ENCODE measurements at regions not wholly inside any gene's neighbourhood (a gene's known extent, or its start where the extent isn't known, plus 50 kb on each side); places are given as distances from the start of the nearest gene placed in this dataset.
A peak's percentile ranks its signal among the peaks of the same experiment; 100 is the strongest.
"Not testable (repeated sequence)": the region's sequence is repeated elsewhere in the genome, so short reads cannot be mapped to it uniquely, and the experiment has no call there.

DNA sequence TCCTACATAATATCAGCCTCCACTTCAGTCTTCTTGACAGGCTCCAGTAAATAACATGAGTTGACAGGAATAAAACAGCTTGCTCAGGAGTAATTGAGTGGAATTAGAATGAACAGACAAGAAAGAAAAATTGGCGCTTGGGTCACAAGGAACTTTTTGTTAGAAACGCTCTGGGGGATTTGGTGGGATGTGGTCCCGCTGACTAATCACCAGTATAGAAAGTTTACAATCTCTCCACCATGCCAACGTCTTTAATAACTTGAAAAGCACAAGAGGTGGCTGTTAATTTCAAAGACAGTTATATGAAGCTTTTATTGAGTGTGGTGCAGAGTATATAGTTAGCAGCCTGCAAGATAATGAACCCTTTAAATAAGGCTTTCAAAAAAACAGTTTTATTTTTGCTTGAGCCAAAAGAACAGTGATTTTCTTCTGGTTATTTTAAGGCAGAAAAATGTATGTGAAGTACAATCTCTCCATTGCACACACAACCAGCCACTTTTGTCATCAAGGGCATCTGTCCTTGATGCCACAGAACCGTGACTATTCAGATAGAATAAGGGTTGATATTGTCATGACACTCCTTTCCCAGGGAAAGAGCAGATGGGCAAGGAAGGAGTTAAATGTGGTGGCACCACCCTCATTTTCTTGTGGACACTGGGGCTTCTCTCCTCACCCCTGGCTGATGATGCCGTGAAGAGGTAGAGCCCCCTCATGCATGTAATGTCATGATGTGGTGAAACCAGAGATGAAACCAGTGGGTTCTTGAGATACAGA, 102.9 kb upstream of the CDC42EP3 start:
- H3K27me3 ChIP-seq (ENCODE audit: control insufficient read depth, insufficient read depth, low read length); H3K36me3 ChIP-seq (ENCODE audit: insufficient read depth, low read length); H3K9me3 ChIP-seq (replicated peaks; ENCODE audit: low read length); H3K4me2 ChIP-seq (ENCODE audit: low read length); H3K4me3 ChIP-seq (ENCODE audit: low read length); H3K9ac ChIP-seq (ENCODE audit: low read depth, low read length): not testable (repeated sequence)
- H3K4me1 ChIP-seq (ENCODE audit: control insufficient read depth, insufficient read depth, low read length), result peaks cover 88% of the 10 kb centered on the region

DNA sequence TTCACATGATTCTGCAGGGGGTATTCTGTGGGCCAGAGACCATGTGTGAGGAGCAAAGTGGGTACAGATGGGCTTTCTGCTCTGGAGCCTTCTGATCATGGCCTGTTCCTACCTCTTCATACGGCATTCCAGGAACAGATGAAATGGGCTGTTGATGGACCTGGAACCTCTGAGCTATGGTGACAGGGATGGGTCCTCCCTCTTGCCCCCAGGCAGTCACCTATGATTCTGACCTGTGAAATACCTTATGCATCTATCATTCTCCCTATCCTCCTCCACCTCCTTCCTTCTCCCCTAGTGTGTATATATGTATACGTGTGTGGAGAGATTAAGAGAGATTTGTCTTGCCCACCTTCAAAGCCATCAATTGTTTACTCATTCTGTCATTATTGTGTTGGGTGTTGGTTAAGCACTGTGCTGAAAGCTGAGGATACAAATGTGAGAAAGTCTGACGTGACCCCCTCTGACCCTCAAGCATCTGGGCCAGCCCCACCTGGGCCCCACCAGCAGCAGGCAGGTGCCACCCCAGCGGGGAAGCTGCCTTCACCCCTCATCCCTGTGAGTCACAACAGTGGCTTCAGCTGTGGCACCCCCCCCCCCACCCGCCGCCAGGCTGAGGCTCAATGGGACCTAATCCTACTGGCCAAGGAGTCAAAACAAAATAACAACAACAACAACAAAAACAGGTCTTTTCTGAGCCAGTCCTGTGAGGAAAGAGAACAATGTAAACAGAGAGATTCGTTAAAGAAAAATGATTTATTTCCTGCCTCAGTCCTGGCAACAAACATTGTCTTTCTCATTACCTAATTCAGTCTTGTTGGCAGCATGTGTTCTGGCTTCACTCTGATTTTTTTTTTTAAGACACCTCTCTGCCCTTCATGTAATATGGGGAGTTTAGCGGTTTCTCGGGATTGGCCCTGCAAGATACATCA, 103.8 kb upstream of the CDC42EP3 start:
- H3K4me3 ChIP-seq (ENCODE audit: low read length), result no peak overlapping the region
- H3K9ac ChIP-seq (ENCODE audit: low read depth, low read length), result peak overlapping the region; percentile 68
- H3K4me1 ChIP-seq (ENCODE audit: control insufficient read depth, insufficient read depth, low read length), result peaks cover 89% of the 10 kb centered on the region
- H3K27me3 ChIP-seq (ENCODE audit: control insufficient read depth, insufficient read depth, low read length), result no peaks in the 10 kb centered on the region
- peak overlapping the region; percentile 55 for H3K4me2 ChIP-seq (ENCODE audit: low read length)
- H3K36me3 ChIP-seq (ENCODE audit: insufficient read depth, low read length), result no peaks in the 10 kb centered on the region
- H3K9me3 ChIP-seq (replicated peaks; ENCODE audit: low read length), result no peaks in the 10 kb centered on the region

DNA sequence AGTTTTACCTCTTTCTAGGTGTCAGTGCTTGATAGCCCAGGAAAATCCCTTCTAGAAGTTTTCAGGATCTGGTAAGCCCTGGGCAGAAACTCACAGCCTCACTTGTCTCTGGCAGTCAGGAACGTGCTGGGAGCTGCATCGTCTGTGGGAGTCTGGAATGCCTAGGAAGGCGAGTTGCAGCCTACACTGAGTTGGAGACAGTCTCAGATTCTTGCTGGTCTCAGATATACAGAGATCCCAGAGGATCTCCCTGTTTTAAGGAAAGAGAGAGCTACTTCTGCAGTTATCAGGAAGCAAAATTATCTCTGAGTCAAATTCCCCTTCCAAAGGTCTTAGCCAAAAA, 104.4 kb upstream of the CDC42EP3 start:
- H3K36me3 ChIP-seq (ENCODE audit: insufficient read depth, low read length), result no peaks in the 10 kb centered on the region
- H3K27me3 ChIP-seq (ENCODE audit: control insufficient read depth, insufficient read depth, low read length), result no peaks in the 10 kb centered on the region
- peak overlapping the region; percentile 55 for H3K4me2 ChIP-seq (ENCODE audit: low read length)
- no peak overlapping the region for H3K4me3 ChIP-seq (ENCODE audit: low read length)
- peaks cover 91% of the 10 kb centered on the region for H3K4me1 ChIP-seq (ENCODE audit: control insufficient read depth, insufficient read depth, low read length)
- H3K9me3 ChIP-seq (replicated peaks; ENCODE audit: low read length), result no peaks in the 10 kb centered on the region
- peak overlapping the region; percentile 68 for H3K9ac ChIP-seq (ENCODE audit: low read depth, low read length)

DNA sequence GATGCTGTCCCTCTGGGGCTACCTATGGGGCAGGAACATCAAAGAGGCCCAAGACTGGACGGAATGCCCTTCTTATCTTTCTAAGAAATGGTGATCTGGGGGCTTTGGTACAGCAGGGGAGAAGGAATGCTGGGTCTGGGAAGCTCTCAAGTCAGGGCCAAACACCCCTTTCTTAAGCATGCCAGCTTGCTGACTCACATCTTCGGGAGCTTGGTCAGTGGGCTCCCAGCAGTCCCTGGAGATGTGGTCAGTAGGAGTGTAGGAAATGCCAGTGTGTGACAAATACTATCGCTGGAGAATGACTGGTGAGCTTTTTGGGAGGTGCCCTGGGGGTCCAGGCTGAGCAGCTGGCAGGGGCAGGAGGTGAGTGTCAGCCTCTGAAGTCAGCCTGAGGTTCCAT, 105.0 kb upstream of the CDC42EP3 start:
- Histone ChIP-seq H3K9me3 (replicated peaks; ENCODE audit: low read length) (no peaks in the 10 kb centered on the region), H3K9ac (ENCODE audit: low read depth, low read length) (peak overlapping the region; percentile 68), H3K36me3 (ENCODE audit: insufficient read depth, low read length) (no peaks in the 10 kb centered on the region), H3K4me1 (ENCODE audit: control insufficient read depth, insufficient read depth, low read length) (peaks cover 91% of the 10 kb centered on the region), H3K27me3 (ENCODE audit: control insufficient read depth, insufficient read depth, low read length) (no peaks in the 10 kb centered on the region), H3K4me2 (ENCODE audit: low read length) (peak overlapping the region; percentile 55), H3K4me3 (ENCODE audit: low read length) (no peak overlapping the region)

DNA sequence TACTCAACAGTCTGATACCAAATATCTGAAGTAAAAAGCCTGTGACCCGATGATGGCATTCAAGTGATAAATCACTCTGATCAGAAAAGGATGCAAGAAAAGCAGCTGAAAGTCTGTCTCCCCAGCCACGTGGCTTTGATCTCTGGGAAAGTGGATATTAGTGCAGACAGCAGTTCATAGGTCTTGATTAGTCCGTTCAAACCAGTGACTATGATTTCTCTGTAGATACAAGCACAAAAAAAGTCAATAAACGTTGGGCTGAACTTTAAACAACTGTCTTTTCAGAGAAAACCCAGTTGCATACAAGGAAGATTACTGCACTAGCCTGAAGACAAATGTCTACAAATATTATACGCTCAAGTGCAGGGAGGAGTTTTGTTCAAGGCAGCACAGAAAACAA, 107.7 kb upstream of the CDC42EP3 start:
- Histone ChIP-seq H3K27me3 (ENCODE audit: control insufficient read depth, insufficient read depth, low read length) (no peaks in the 10 kb centered on the region), H3K9ac (ENCODE audit: low read depth, low read length) (no peak overlapping the region), H3K4me3 (ENCODE audit: low read length) (no peak overlapping the region), H3K36me3 (ENCODE audit: insufficient read depth, low read length) (no peaks in the 10 kb centered on the region), H3K4me2 (ENCODE audit: low read length) (no peak overlapping the region), H3K9me3 (replicated peaks; ENCODE audit: low read length) (no peaks in the 10 kb centered on the region), H3K4me1 (ENCODE audit: control insufficient read depth, insufficient read depth, low read length) (peaks cover 91% of the 10 kb centered on the region)

DNA sequence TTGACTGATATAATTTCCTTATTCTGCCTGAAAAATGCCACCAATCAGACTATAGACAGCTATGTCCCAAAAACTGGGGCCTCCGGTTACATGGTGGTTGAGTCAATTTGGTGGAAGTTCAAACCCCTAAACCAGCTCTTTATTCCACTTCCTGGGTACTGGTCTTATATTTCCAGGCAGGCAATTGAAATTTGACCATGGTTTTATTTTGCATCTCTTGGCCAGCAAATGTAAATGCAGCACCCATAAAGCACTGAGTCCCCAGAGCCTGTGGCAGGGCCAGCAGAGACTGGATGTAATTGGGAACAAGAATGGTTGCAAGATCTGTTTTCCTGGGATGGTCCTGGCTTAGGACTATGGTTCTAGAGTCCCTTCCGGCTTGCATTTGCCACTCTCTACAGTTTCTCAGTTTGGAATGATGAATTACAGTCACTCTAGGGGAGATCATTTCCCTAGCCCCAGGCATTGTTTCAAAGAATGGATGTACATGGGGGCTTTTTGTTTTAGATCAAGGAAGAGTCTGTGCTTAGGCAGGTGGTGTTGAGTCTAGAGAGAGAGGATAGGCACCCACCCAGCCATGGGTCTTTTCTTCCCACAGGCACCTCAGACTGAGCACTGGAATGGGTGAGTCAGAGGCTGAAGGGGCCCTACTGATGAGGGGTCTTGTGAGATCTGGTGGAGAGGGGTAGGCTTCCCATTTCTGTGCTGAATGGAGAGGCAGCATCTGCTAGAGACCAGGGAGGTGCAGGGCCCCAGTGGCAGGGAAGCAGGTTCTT, 108.4 kb upstream of the CDC42EP3 start:
- no peaks in the 10 kb centered on the region for H3K36me3 ChIP-seq (ENCODE audit: insufficient read depth, low read length)
- peak overlapping the region; percentile 12 for H3K9ac ChIP-seq (ENCODE audit: low read depth, low read length)
- peaks cover 92% of the 10 kb centered on the region for H3K4me1 ChIP-seq (ENCODE audit: control insufficient read depth, insufficient read depth, low read length)
- H3K4me3 ChIP-seq (ENCODE audit: low read length), result no peak overlapping the region
- H3K9me3 ChIP-seq (replicated peaks; ENCODE audit: low read length), result no peaks in the 10 kb centered on the region
- H3K4me2 ChIP-seq (ENCODE audit: low read length), result peak overlapping the region; percentile 50
- no peaks in the 10 kb centered on the region for H3K27me3 ChIP-seq (ENCODE audit: control insufficient read depth, insufficient read depth, low read length)

DNA sequence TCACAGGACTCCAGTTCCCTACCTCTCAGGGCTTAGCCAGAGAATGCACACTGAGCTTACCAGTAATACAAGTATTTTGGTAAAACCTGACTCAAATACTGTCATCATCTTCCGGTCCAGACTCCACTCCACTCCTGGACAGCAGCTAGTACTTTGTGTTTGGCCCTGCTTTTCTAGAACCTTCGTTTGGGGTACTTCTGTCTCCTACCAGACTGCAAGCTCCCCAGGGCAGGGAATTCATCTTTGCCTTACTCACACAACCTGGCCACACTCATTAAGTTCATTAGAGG, 108.9 kb upstream of the CDC42EP3 start:
- Histone ChIP-seq H3K4me3 (ENCODE audit: low read length) (no peak overlapping the region), H3K4me1 (ENCODE audit: control insufficient read depth, insufficient read depth, low read length) (peaks cover 92% of the 10 kb centered on the region), H3K36me3 (ENCODE audit: insufficient read depth, low read length) (no peaks in the 10 kb centered on the region), H3K9ac (ENCODE audit: low read depth, low read length) (peak overlapping the region; percentile 24), H3K27me3 (ENCODE audit: control insufficient read depth, insufficient read depth, low read length) (no peaks in the 10 kb centered on the region), H3K9me3 (replicated peaks; ENCODE audit: low read length) (no peaks in the 10 kb centered on the region), H3K4me2 (ENCODE audit: low read length) (peak overlapping the region; percentile 50)

DNA sequence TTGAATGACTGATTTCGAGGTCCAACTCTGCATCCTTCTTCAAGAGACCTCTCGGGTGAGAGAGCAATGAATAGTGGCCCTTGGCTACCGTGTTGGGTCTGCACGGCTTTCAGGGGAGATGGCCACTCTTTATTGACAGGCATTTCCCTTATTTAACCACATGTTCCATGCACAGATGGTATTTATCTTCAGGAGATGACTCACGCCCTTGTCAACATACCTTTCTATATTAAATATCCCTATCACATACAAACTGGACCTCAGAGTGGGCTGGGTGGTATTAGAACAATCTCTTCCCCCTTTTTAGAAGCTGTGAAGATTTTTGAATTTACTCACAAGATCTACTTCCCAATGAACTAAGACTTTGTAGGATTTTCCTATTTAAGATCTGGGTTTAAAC, 109.6 kb upstream of the CDC42EP3 start:
- H3K27me3 ChIP-seq (ENCODE audit: control insufficient read depth, insufficient read depth, low read length), result no peaks in the 10 kb centered on the region
- peaks cover 92% of the 10 kb centered on the region for H3K4me1 ChIP-seq (ENCODE audit: control insufficient read depth, insufficient read depth, low read length)
- peak overlapping the region; percentile 50 for H3K4me2 ChIP-seq (ENCODE audit: low read length)
- no peak overlapping the region for H3K4me3 ChIP-seq (ENCODE audit: low read length)
- H3K36me3 ChIP-seq (ENCODE audit: insufficient read depth, low read length), result peaks cover 2% of the 10 kb centered on the region
- H3K9me3 ChIP-seq (replicated peaks; ENCODE audit: low read length), result no peaks in the 10 kb centered on the region
- peak overlapping the region; percentile 63 for H3K9ac ChIP-seq (ENCODE audit: low read depth, low read length)

DNA sequence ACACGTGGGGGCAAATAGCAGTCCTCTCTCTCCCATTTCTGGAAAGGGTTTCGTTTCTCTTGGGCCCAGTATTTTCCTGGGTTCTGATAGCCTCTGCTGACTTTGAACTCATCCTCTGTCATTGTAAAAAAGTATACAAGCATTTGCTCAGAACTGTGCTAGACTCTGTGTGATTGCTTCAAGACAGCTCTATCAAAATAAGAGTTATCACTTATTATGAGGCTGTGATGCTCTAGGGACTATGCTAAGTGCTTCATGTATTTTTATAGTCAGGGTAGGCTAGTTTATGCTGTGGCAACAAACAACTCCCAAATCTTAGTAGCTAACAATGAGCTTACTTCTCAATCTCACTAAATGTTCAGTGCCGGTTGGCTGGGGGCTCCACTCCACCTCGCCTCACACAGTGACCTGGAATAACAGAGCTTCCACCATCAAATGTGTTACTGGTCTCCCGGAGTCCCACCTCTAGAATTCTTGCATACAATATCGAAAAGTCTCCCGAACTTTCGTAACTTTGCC, 110.8 kb upstream of the CDC42EP3 start:
- peaks cover 92% of the 10 kb centered on the region for H3K4me1 ChIP-seq (ENCODE audit: control insufficient read depth, insufficient read depth, low read length)

DNA sequence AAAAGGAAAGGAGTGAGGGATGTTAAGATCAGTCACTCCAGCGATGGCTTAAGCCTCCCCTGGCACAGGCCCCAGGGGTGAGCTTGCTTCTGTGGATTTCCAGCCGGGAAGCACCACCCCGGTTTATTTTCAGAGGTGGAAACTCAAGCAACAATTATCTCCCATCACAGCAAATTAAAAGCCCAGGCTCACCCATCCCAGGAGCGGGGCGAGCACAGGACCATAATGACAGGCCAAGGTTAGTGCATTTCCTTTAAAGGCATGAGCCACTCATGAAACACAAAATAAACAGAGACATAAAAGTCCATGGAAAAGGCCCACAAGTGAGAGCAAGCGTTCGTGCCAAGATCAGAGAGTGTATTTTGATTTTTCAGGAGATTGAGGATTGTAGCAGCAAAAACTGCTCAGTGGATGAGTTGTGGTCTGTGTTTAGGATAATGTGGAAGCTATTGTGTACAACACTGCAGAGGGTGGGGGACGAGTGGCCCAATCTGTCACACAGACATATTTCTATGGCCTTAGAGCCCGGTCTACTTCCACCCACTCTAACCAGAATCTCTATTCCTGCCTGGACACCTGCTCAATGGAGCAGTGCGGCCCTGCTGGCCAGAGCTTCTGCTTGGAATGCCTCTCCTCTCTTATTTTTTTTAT, 111.4 kb upstream of the CDC42EP3 start:
- peaks cover 2% of the 10 kb centered on the region for H3K36me3 ChIP-seq (ENCODE audit: insufficient read depth, low read length)
- H3K9me3 ChIP-seq (replicated peaks; ENCODE audit: low read length), result no peaks in the 10 kb centered on the region
- H3K4me3 ChIP-seq (ENCODE audit: low read length), result no peak overlapping the region
- peak overlapping the region; percentile 55 for H3K4me2 ChIP-seq (ENCODE audit: low read length)
- no peaks in the 10 kb centered on the region for H3K27me3 ChIP-seq (ENCODE audit: control insufficient read depth, insufficient read depth, low read length)
- H3K4me1 ChIP-seq (ENCODE audit: control insufficient read depth, insufficient read depth, low read length), result peaks cover 86% of the 10 kb centered on the region
- H3K9ac ChIP-seq (ENCODE audit: low read depth, low read length), result peak overlapping the region; percentile 63

More for the DNA sequence above, 110.8 kb upstream of the CDC42EP3 start:
- Histone ChIP-seq H3K4me2 (ENCODE audit: low read length) (peak overlapping the region; percentile 55), H3K36me3 (ENCODE audit: insufficient read depth, low read length) (peaks cover 2% of the 10 kb centered on the region), H3K27me3 (ENCODE audit: control insufficient read depth, insufficient read depth, low read length) (no peaks in the 10 kb centered on the region), H3K9ac (ENCODE audit: low read depth, low read length) (peak overlapping the region; percentile 63), H3K4me3 (ENCODE audit: low read length) (no peak overlapping the region), H3K9me3 (replicated peaks; ENCODE audit: low read length) (no peaks in the 10 kb centered on the region)

DNA sequence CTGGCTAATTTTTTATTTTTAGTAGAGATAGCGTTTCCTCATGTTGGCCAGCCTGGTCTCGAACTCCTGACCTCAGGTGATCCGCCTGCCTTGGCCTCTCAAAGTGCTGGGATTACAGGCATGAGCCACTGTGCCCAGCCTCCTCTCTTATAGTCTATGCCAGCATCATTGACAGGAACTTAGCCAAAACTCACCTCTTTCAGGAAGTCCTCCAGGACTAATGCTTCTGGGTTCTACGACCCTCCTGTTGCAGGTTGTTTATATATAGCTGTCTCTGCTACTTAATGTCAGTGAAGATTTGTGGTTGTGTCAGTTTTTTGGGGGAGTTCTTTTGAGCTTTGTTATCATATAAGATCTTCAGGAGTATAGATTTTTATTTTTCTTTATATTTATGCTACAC, 112.1 kb upstream of the CDC42EP3 start:
- peaks cover 82% of the 10 kb centered on the region for H3K4me1 ChIP-seq (ENCODE audit: control insufficient read depth, insufficient read depth, low read length)

More for the DNA sequence above, 112.1 kb upstream of the CDC42EP3 start:
- Histone ChIP-seq H3K4me2 (ENCODE audit: low read length) (no peak overlapping the region), H3K9ac (ENCODE audit: low read depth, low read length) (no peak overlapping the region), H3K36me3 (ENCODE audit: insufficient read depth, low read length) (peaks cover 2% of the 10 kb centered on the region), H3K27me3 (ENCODE audit: control insufficient read depth, insufficient read depth, low read length) (no peaks in the 10 kb centered on the region), H3K4me3 (ENCODE audit: low read length) (no peak overlapping the region), H3K9me3 (replicated peaks; ENCODE audit: low read length) (no peaks in the 10 kb centered on the region)

Data from skeletal muscle satellite cell (primary cell).